ENCODE measurements at regions not wholly inside any gene's neighbourhood (a gene's known extent, or its start where the extent isn't known, plus 50 kb on each side); places are given as distances from the start of the nearest gene placed in this dataset.

- TF ChIP-seq POLR2A (IDR thresholded peaks at IDR 0.05; ENCODE audit: low read length) (no peak), GATA1 (IDR thresholded peaks at IDR 0.05; ENCODE audit: low read depth, low read length) (no peak)
Observed at GRCh38 chr4:124333466-124333865, 379.1 kb downstream of the ANKRD50 start.

Measured in erythroblast (primary cell).